Smooth muscle cell (in vitro differentiated cells): ENCODE measurements at regions not wholly inside any gene's neighbourhood (a gene's known extent, or its start where the extent isn't known, plus 50 kb on each side); places are given as distances from the start of the nearest gene placed in this dataset.

Experiments used
- DNase-seq: peaks from one replicate; lab custom pipeline; 2025; ENCODE audit not compliant: unreplicated experiment; lab: John Stamatoyannopoulos, UW
- H2AFZ ChIP-seq: fragments of 200-600 bp; sonication (generic); 2 replicates; pipeline ENCODE4 v1.6.0; 2016; ENCODE audit warnings: antibody characterized with exemption, low read depth, mild to moderate bottlenecking
- H3F3A ChIP-seq: fragments of 200-600 bp; sonication (generic); 2 replicates; pipeline ENCODE4 v1.6.0; 2017; ENCODE audit warnings: antibody characterized with exemption, low read depth
- H3K27ac ChIP-seq: fragments of 200-600 bp; sonication (generic); 2 replicates; pipeline ENCODE4 v1.5.1; 2016; ENCODE audit warnings: low read depth, mild to moderate bottlenecking
- H3K27me3 ChIP-seq: fragments of 200-600 bp; sonication (generic); 2 replicates; pipeline ENCODE4 v1.6.1; 2016; ENCODE audit warnings: low read depth, mild to moderate bottlenecking
- H3K36me3 ChIP-seq: fragments of 200-600 bp; sonication (generic); 2 replicates; pipeline ENCODE4 v1.5.1; 2016; ENCODE audit warnings: low read depth
- H3K4me1 ChIP-seq: fragments of 200-600 bp; sonication (generic); 2 replicates; pipeline ENCODE4 v1.5.1; 2016; ENCODE audit warnings: low read depth
- H3K4me2 ChIP-seq: fragments of 200-600 bp; sonication (generic); 2 replicates; pipeline ENCODE4 v1.6.0; 2016; ENCODE audit warnings: mild to moderate bottlenecking
- H3K4me3 ChIP-seq: fragments of 200-600 bp; sonication (generic); 2 replicates; pipeline ENCODE4 v1.5.1; 2016; ENCODE audit warnings: mild to moderate bottlenecking
- H3K79me2 ChIP-seq: fragments of 200-600 bp; sonication (generic); 2 replicates; pipeline ENCODE4 v1.6.0; 2016; ENCODE audit warnings: low read depth, mild to moderate bottlenecking
- H3K9ac ChIP-seq: fragments of 200-600 bp; sonication (generic); 2 replicates; pipeline ENCODE4 v1.6.0; 2016; ENCODE audit warnings: low read depth
- H3K9me3 ChIP-seq: fragments of 200-600 bp; sonication (generic); replicated peaks from 2 replicates; pipeline ENCODE4 v1.5.1; 2016; ENCODE audit warnings: low read depth
- H4K20me1 ChIP-seq: fragments of 200-600 bp; sonication (generic); 2 replicates; pipeline ENCODE4 v1.6.0; 2016; ENCODE audit warnings: low read depth
- WGBS: methylation state at CpG from one replicate; pipeline ENCODE4 v1.1.7; 2016; ENCODE audit warnings: low lambda C conversion rate; 5-methylcytosine and 5-hydroxymethylcytosine counted together
- TF ChIP-seq, protein P1 (sequence below): fragments of 200-600 bp; sonication (generic); IDR thresholded peaks from 2 replicates; pipeline ENCODE4 v1.5.1; 2017; ENCODE audit warnings: borderline replicate concordance, mild to moderate bottlenecking, antibody characterized with exemption; ENCODE audit not compliant: insufficient read depth, poor library complexity, severe bottlenecking

DNA sequence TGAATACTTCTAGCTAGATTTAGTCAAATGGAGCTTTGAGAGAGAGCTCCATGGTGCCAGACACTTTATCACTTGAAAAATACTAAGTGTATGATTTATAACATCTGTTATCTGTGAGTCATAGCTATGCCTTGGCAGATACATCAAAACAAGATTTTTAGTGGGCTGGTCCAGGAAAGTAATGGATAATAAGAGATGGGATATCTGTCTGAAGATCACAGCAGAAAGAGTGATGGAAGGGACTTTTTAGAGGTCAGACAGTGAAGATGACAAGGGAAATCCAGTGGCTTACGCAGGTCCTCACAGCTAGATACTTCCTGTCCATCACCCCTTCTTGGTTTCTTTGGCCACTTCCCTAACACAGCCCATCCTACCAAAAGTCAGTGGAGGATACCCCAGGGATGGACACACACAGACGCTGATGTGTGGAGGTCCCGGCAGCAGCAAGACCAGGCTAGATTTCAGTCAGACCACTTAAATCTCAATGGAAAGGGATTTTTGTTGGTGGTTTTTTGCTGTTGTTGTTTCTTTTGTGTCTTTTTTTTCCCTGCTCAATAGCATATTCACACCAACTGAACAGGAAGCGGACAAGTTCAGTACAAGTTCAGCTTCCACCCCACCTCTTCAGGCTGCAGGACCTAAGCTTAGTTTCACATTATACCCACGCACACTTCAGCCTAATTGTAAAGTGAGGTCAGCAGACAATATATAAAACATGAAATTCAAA is 209.3 kb downstream of the ALDH8A1 start:
- Histone ChIP-seq H3K9me3 (no peaks in the 10 kb centered on the region), H2AFZ (no peak overlapping the region), H3K9ac (no peak overlapping the region), H3K4me2 (no peak overlapping the region), H3K4me1 (no peaks in the 10 kb centered on the region), H3K27ac (no peak overlapping the region), H3K36me3 (no peaks in the 10 kb centered on the region), H3K79me2 (no peaks in the 10 kb centered on the region), H4K20me1 (no peaks in the 10 kb centered on the region), H3K4me3 (no peak overlapping the region), H3F3A (no peaks in the 10 kb centered on the region), H3K27me3 (no peaks in the 10 kb centered on the region)
- DNase-seq: no peak
- TF ChIP-seq, protein P1, sequence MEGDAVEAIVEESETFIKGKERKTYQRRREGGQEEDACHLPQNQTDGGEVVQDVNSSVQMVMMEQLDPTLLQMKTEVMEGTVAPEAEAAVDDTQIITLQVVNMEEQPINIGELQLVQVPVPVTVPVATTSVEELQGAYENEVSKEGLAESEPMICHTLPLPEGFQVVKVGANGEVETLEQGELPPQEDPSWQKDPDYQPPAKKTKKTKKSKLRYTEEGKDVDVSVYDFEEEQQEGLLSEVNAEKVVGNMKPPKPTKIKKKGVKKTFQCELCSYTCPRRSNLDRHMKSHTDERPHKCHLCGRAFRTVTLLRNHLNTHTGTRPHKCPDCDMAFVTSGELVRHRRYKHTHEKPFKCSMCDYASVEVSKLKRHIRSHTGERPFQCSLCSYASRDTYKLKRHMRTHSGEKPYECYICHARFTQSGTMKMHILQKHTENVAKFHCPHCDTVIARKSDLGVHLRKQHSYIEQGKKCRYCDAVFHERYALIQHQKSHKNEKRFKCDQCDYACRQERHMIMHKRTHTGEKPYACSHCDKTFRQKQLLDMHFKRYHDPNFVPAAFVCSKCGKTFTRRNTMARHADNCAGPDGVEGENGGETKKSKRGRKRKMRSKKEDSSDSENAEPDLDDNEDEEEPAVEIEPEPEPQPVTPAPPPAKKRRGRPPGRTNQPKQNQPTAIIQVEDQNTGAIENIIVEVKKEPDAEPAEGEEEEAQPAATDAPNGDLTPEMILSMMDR: no peak
- 77% methylated on average over 5 of the region's 5 CpGs for WGBS

DNA sequence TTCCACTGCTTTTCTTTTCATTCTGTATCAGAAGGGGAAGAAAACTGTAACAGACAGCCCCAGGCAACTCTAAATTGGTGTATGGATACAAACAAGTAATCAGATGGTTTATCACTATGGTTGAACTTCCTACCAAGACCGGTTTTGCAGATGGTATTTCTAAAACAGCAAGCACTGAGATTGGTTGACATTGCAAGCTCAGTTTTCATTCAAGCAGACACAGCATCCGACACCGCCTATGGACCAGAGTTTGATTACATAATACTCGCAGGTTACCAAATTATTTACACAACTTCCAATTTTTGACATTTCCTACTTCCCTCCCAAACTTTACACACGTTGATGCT is 209.9 kb downstream of the ALDH8A1 start:
- no peaks in the 10 kb centered on the region for H3K27me3 ChIP-seq
- H3K9me3 ChIP-seq: no peaks in the 10 kb centered on the region
- H4K20me1 ChIP-seq: no peaks in the 10 kb centered on the region
- H3F3A ChIP-seq: no peaks in the 10 kb centered on the region
- no peaks in the 10 kb centered on the region for H3K4me1 ChIP-seq
- TF ChIP-seq, protein P1: no peak
- H3K4me2 ChIP-seq: no peak overlapping the region
- no peak overlapping the region for H2AFZ ChIP-seq
- no peaks in the 10 kb centered on the region for H3K36me3 ChIP-seq
- no peak overlapping the region for H3K27ac ChIP-seq
- WGBS: 84% methylated on average over 5 of the region's 5 CpGs
- H3K79me2 ChIP-seq: no peaks in the 10 kb centered on the region
- no peak overlapping the region for H3K4me3 ChIP-seq
- no peak for DNase-seq
- no peak overlapping the region for H3K9ac ChIP-seq

DNA sequence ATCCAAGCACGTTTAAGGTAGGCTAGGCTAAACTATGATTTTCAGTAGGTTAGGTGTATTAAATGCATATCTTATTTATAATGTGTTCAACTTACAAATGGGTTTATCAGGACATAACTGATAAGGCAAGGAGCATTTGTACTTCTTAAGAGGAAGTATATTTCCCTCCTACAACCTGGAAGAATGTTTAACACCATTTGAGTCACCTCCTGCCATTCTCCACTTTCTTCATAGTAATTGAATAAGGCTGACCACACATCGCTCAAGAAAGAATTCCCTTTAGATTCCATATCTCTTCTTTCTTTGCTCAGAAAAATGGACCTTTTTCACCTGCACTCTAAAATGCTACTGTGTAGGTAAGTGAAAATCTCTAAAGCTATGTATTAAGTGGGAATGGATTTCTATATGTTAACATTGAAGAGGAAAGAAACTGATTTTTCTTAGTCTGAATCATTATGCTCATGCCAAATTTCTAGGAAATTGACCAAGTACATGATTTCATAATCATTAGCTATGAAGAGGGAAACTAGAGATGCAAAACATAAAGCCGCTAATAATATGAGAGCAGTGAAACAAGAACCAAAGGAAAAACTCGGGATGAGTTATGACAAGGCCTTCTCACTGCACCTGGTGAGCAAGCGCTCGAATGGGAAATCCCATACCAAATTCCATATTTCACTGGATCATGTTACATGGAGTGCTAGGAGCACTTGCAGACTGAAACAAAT is 210.4 kb downstream of the ALDH8A1 start:
- H3K27ac ChIP-seq: no peak overlapping the region
- WGBS: 88% methylated on average over 6 of the region's 6 CpGs

More for the DNA sequence above, 210.4 kb downstream of the ALDH8A1 start:
- Histone ChIP-seq H3K4me2 (no peak overlapping the region), H2AFZ (no peak overlapping the region), H3K36me3 (no peaks in the 10 kb centered on the region), H3K27me3 (no peaks in the 10 kb centered on the region), H3K4me3 (no peak overlapping the region), H3K9ac (no peak overlapping the region), H3K9me3 (no peaks in the 10 kb centered on the region), H4K20me1 (no peaks in the 10 kb centered on the region), H3F3A (no peaks in the 10 kb centered on the region), H3K4me1 (no peaks in the 10 kb centered on the region), H3K79me2 (no peaks in the 10 kb centered on the region)
- TF ChIP-seq, protein P1: no peak
- no peak for DNase-seq
